Endothelial cell of umbilical vein (primary cell): ENCODE measurements at regions not wholly inside any gene's neighbourhood (a gene's known extent, or its start where the extent isn't known, plus 50 kb on each side); places are given as distances from the start of the nearest gene placed in this dataset.
A peak's percentile ranks its signal among the peaks of the same experiment; 100 is the strongest.

Experiments used
- BruUV-seq: library from RNA; stranded (reverse); fragments of 400-500 nt; replicated peaks from 2 replicates; lab custom pipeline; 2021; lab: Mats Ljungman, UMichigan
- CTCF ChIA-PET: fragments of 300-600, 350-600 bp; sonication (Branson Sonifier 250); formaldehyde crosslinking; loops from one replicate; lab custom pipeline; 2021; ENCODE audit warnings: antibody characterized with exemption, inconsistent platforms; lab: Charles Lee
- POLR2A ChIA-PET: fragments of 300-600, 350-600 bp; sonication (Branson Sonifier 250); formaldehyde crosslinking; loops from one replicate; lab custom pipeline; 2021; ENCODE audit warnings: antibody characterized with exemption, inconsistent platforms; lab: Charles Lee
- DNase-seq: peaks from one replicate; pipeline ENCODE4 v3.0.0-alpha.2; 2011; ENCODE audit warnings: low read depth, low spot score
- FAIRE-seq: peaks from 2 replicates; lab custom pipeline; 2011; peaks lifted over from hg19 to GRCh38; lab: Jason Lieb, UNC
- H2AFZ ChIP-seq: 2 replicates; pipeline ENCODE4 v1.6.0; 2012; ENCODE audit warnings: low read depth, low read length, control low read depth, inconsistent platforms
- H3K27ac ChIP-seq: 2 replicates; pipeline ENCODE4 v1.5.1; 2011; ENCODE audit warnings: low read depth, mild to moderate bottlenecking, control low read depth, low read length, moderate library complexity; ENCODE audit not compliant: insufficient read depth
- H3K27me3 ChIP-seq, 2 experiments: 2 replicates each; pipeline versions ENCODE4 v1.6.0 to v1.6.1; 2011; ENCODE audit warnings: low read length in 2 of 2, mixed read lengths in 1 of 2; ENCODE audit not compliant: control insufficient read depth in 2 of 2, insufficient read depth in 2 of 2
- H3K36me3 ChIP-seq, 2 experiments: 2 replicates in 1 of 2; 3 replicates in 1 of 2; pipeline ENCODE4 v1.5.1; 2011; ENCODE audit warnings: low read length in 2 of 2, mild to moderate bottlenecking in 1 of 2, moderate library complexity in 1 of 2; ENCODE audit not compliant: control insufficient read depth in 2 of 2, insufficient read depth in 2 of 2; ENCODE audit errors: extremely low read depth in 1 of 2
- H3K4me1 ChIP-seq: 3 replicates; pipeline ENCODE4 v1.5.1; 2011; ENCODE audit warnings: mild to moderate bottlenecking, low read length; ENCODE audit not compliant: control insufficient read depth, insufficient read depth; ENCODE audit errors: extremely low read depth
- H3K4me2 ChIP-seq: 2 replicates; pipeline ENCODE4 v1.6.1; 2011; ENCODE audit warnings: low read length, control low read depth, mixed read lengths; ENCODE audit not compliant: insufficient read depth
- H3K4me3 ChIP-seq, 3 experiments: fragments of 200-600 bp in 1 of 3; sonication (generic), shearing (Covaris generic) in 1 of 3; replicated peaks in 1 of 3; 2 replicates each; pipeline ENCODE4 v1.5.1; 2011 to 2016; ENCODE audit warnings: control low read depth in 3 of 3, low read length in 3 of 3, mild to moderate bottlenecking in 2 of 3, inconsistent platforms in 1 of 3, low read depth in 1 of 3, moderate library complexity in 1 of 3; ENCODE audit not compliant: insufficient read depth in 1 of 3
- H3K79me2 ChIP-seq: 2 replicates; pipeline ENCODE4 v1.6.0; 2012; ENCODE audit warnings: low read length, inconsistent platforms; ENCODE audit not compliant: control insufficient read depth, insufficient read depth
- H3K9ac ChIP-seq: replicated peaks from 2 replicates; pipeline ENCODE3; 2011; ENCODE audit warnings: low read length, control low read depth; ENCODE audit not compliant: insufficient read depth; ENCODE audit errors: extremely low read depth
- H3K9me1 ChIP-seq: replicated peaks from 3 replicates; pipeline ENCODE4 v1.6.0; 2011; ENCODE audit warnings: mild to moderate bottlenecking, low read length; ENCODE audit not compliant: control insufficient read depth, insufficient read depth; ENCODE audit errors: extremely low read depth
- H3K9me3 ChIP-seq: replicated peaks from 2 replicates; pipeline ENCODE4 v1.5.1; 2012; ENCODE audit warnings: low read length, inconsistent platforms; ENCODE audit not compliant: control insufficient read depth, insufficient read depth
- H4K20me1 ChIP-seq: replicated peaks from 2 replicates; pipeline ENCODE3; 2011; ENCODE audit warnings: mild to moderate bottlenecking, low read length; ENCODE audit not compliant: control insufficient read depth, insufficient read depth; ENCODE audit errors: extremely low read depth
- EZH2 ChIP-seq: IDR thresholded peaks from 2 replicates; pipeline ENCODE4 v1.6.1; 2012; ENCODE audit warnings: borderline replicate concordance, low read depth, mild to moderate bottlenecking, moderate library complexity, low read length, inconsistent platforms; ENCODE audit not compliant: severe bottlenecking
- FOS ChIP-seq: IDR thresholded peaks from 2 replicates; pipeline ENCODE4 v1.6.1; 2011; ENCODE audit warnings: mild to moderate bottlenecking, low read length, moderate library complexity, borderline replicate concordance; ENCODE audit not compliant: insufficient read depth
- GATA2 ChIP-seq: IDR thresholded peaks from 2 replicates; pipeline ENCODE4 v1.7.0; 2011; ENCODE audit warnings: low read depth, mild to moderate bottlenecking, moderate library complexity, mixed read lengths, low read length; ENCODE audit not compliant: insufficient read length, insufficient read depth
- JUN ChIP-seq: IDR thresholded peaks from 2 replicates; pipeline ENCODE4 v1.6.1; 2011; ENCODE audit warnings: borderline replicate concordance, low read depth; ENCODE audit not compliant: insufficient read length, insufficient read depth
- MYC ChIP-seq: IDR thresholded peaks from one replicate; pipeline ENCODE4 v1.6.1; 2011; ENCODE audit warnings: mild to moderate bottlenecking, low read depth, low read length
- POLR2A ChIP-seq: IDR thresholded peaks from 2 replicates; pipeline ENCODE4 v1.6.1; 2012; ENCODE audit warnings: low read depth, mild to moderate bottlenecking, control low read depth, low read length
- POLR2AphosphoS5 ChIP-seq: IDR thresholded peaks from 2 replicates; pipeline ENCODE4 v1.6.1; 2012; ENCODE audit warnings: low read depth, mild to moderate bottlenecking, control low read depth, low read length, moderate library complexity; ENCODE audit not compliant: insufficient read depth
- dilution Hi-C: fragments of 300-500 bp; cut with MboI; formaldehyde crosslinking; loops from one replicate; pipeline ENCODE4 v1.15.0; 2019; ENCODE audit warnings: low sequenced_read_pairs; ENCODE audit not compliant: extremely low pct_ligation_motif_present
- intact Hi-C: fragments of 100-400 bp; cut with micrococcal nuclease; formaldehyde crosslinking; loops from one replicate; pipeline ENCODE4 v1.10.0; 2022
- TF ChIP-seq, protein P1 (sequence below), 2 donors: IDR thresholded peaks; 1 replicate in 1 of 2; 2 replicates in 1 of 2; pipeline ENCODE4 v1.5.1; 2011; ENCODE audit warnings: low read length in 2 of 2, mild to moderate bottlenecking in 2 of 2, moderate library complexity in 2 of 2, control low read depth in 1 of 2, inconsistent platforms in 1 of 2, low read depth in 1 of 2; ENCODE audit not compliant: insufficient read depth in 1 of 2; ENCODE audit errors: extremely low read depth in 1 of 2
- TF ChIP-seq, protein P2 (sequence below): IDR thresholded peaks from 2 replicates; pipeline ENCODE4 v1.6.1; 2011; ENCODE audit not compliant: insufficient read depth, insufficient read length

- peak overlapping the region; percentile 37 for H3K27ac ChIP-seq
- no peaks in the 10 kb centered on the region for H3K9me1 ChIP-seq
- ChIA-PET CTCF (interaction anchor here (1.3 to 5.0 kb wide), 7 partner anchors 8 to 139 kb away, joined by 3 to 49 read pairs (median 5); no protein-coding TSS in a partner anchor), POLR2A (interaction anchor here (0.5 to 2.1 kb wide), 2 partner anchors 8 to 52 kb away, joined by 5 to 8 read pairs; no protein-coding TSS in a partner anchor)
- BruUV-seq: no TSS peak
- no peaks in the 10 kb centered on the region for H4K20me1 ChIP-seq
- dilution Hi-C loops: no loop called here
- H2AFZ ChIP-seq: peak overlapping the region; percentile 10
- H3K79me2 ChIP-seq: no peaks in the 10 kb centered on the region
- H3K4me1 ChIP-seq: peaks cover 43% of the 10 kb centered on the region
- H3K4me3 ChIP-seq: no peak overlapping the region
- no peak for TF ChIP-seq POLR2AphosphoS5
- no peak for TF ChIP-seq GATA2
- TF ChIP-seq EZH2: no peak
- TF ChIP-seq, protein P1, sequence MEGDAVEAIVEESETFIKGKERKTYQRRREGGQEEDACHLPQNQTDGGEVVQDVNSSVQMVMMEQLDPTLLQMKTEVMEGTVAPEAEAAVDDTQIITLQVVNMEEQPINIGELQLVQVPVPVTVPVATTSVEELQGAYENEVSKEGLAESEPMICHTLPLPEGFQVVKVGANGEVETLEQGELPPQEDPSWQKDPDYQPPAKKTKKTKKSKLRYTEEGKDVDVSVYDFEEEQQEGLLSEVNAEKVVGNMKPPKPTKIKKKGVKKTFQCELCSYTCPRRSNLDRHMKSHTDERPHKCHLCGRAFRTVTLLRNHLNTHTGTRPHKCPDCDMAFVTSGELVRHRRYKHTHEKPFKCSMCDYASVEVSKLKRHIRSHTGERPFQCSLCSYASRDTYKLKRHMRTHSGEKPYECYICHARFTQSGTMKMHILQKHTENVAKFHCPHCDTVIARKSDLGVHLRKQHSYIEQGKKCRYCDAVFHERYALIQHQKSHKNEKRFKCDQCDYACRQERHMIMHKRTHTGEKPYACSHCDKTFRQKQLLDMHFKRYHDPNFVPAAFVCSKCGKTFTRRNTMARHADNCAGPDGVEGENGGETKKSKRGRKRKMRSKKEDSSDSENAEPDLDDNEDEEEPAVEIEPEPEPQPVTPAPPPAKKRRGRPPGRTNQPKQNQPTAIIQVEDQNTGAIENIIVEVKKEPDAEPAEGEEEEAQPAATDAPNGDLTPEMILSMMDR (IDR thresholded peaks at IDR 0.05; ENCODE audit: extremely low read depth in 1 of 2, insufficient read depth in 1 of 2, low read depth in 1 of 2, low read length in 2 of 2): no peak
- no peak for TF ChIP-seq FOS
- TF ChIP-seq POLR2A: no peak
- no peak for TF ChIP-seq MYC
- TF ChIP-seq, protein P2, sequence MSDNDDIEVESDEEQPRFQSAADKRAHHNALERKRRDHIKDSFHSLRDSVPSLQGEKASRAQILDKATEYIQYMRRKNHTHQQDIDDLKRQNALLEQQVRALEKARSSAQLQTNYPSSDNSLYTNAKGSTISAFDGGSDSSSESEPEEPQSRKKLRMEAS: no peak
- no peak for TF ChIP-seq JUN
- no peaks in the 10 kb centered on the region for H3K9me3 ChIP-seq
- no peak for FAIRE-seq
- H3K36me3 ChIP-seq: no peaks in the 10 kb centered on the region
- H3K9ac ChIP-seq: no peak overlapping the region
- no peak overlapping the region for H3K4me2 ChIP-seq
- intact Hi-C loops: no loop called here
- H3K27me3 ChIP-seq: no peaks in the 10 kb centered on the region
- no peak for DNase-seq
Measured at GRCh38 chr10:110407301-110408170, 90.2 kb upstream of the DUSP5 start.
